Activated CD8-positive, alpha-beta T cell treated with anti-CD3 and anti-CD28 coated beads for 36 hours (primary cell): ENCODE measurements at regions not wholly inside any gene's neighbourhood (a gene's known extent, or its start where the extent isn't known, plus 50 kb on each side); places are given as distances from the start of the nearest gene placed in this dataset.

Source experiments
- ATAC-seq: fragments of 200-7000 bp; cut with Tn5 transposase; one replicate; pipeline ENCODE4 v1.10.0; 2021; ENCODE audit warnings: mild to moderate bottlenecking, moderate library complexity
- CTCF ChIA-PET: fragments of 350-600 bp; sonication (Branson Sonifier 250); formaldehyde crosslinking; loops from one replicate; lab custom pipeline; 2021; ENCODE audit warnings: antibody characterized with exemption; lab: Charles Lee
- POLR2A ChIA-PET: fragments of 350-600 bp; sonication (Branson Sonifier 250); formaldehyde crosslinking; loops from one replicate; lab custom pipeline; 2021; ENCODE audit warnings: antibody characterized with exemption; lab: Charles Lee
- DNase-seq: peaks from one replicate; pipeline ENCODE4 v3.0.0-alpha.2; 2020
- H3K27ac Mint-ChIP-seq: one replicate; pipeline ENCODE4 v1.8.0; 2021; ENCODE audit warnings: mild to moderate bottlenecking, mixed read lengths
- H3K27me3 Mint-ChIP-seq: one replicate; pipeline ENCODE4 v1.8.0; 2021; ENCODE audit warnings: mixed read lengths
- H3K36me3 Mint-ChIP-seq: one replicate; pipeline ENCODE4 v1.8.0; 2021; ENCODE audit warnings: low read depth, mixed read lengths
- H3K4me1 Mint-ChIP-seq: one replicate; pipeline ENCODE4 v1.8.0; 2021; ENCODE audit warnings: low read depth, mixed read lengths
- H3K4me3 Mint-ChIP-seq: one replicate; pipeline ENCODE4 v1.8.0; 2021; ENCODE audit warnings: mild to moderate bottlenecking, moderate library complexity, mixed read lengths
- H3K9me3 Mint-ChIP-seq: one replicate; pipeline ENCODE4 v1.8.0; 2021; ENCODE audit warnings: mixed read lengths
- intact Hi-C: fragments of 100-400 bp; cut with micrococcal nuclease; formaldehyde crosslinking; loops from one replicate; pipeline ENCODE4 v1.10.0; 2022
- TF ChIP-seq, protein P1 (sequence below): fragments of 200-600 bp; IDR thresholded peaks from one replicate; pipeline ENCODE4 v1.8.0; 2022; ENCODE audit warnings: antibody characterized with exemption, mild to moderate bottlenecking

DNA sequence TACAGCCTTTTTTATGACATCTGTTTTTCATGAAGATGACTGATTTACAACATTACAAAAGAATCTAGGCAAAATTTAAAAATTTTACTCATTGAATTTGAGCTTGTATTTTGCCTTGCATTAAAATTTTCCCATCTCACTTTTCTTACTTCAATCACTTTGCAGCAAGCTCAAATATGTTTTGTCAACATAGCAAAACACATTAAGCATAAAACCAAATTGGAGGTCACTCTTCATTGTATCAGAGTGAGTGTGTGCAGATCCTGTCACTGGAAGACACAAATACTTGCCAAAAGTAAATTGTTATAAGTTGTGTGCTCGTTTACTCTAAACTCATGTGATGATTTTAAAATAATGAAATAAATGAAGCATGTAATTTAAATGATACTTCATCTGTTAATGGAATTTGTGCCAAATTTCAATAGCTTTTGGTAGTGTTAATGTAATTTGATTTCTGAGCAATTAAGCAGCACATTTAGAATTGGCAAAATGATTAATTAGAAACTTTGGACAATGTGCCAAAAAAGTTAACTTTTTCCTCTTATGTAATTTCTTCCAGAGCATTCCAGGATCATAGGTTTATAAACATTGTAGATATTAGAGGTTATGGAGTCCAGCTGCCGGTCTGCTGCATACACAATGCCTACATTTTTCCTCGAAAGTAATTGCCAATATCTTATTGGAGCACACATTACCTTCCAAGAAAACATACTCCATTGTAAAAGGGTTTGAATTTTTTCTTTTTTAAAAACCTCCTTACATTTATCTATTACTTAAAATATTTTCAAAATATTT lies 1078.2 kb upstream of the LRRTM3 start:
- H3K4me3 Mint-ChIP-seq, result no peak overlapping the region
- H3K27me3 Mint-ChIP-seq, result no peaks in the 10 kb centered on the region
- no peaks in the 10 kb centered on the region for H3K36me3 Mint-ChIP-seq
- ATAC-seq, result no peak
- intact Hi-C loops, result no loop called here
- ChIA-PET POLR2A (no interaction called here), CTCF (interaction anchor here (0.8 kb wide), 1 partner anchor 816 kb away, joined by 3 read pairs; no protein-coding TSS in a partner anchor)
- DNase-seq, result no peak
- TF ChIP-seq, protein P1, sequence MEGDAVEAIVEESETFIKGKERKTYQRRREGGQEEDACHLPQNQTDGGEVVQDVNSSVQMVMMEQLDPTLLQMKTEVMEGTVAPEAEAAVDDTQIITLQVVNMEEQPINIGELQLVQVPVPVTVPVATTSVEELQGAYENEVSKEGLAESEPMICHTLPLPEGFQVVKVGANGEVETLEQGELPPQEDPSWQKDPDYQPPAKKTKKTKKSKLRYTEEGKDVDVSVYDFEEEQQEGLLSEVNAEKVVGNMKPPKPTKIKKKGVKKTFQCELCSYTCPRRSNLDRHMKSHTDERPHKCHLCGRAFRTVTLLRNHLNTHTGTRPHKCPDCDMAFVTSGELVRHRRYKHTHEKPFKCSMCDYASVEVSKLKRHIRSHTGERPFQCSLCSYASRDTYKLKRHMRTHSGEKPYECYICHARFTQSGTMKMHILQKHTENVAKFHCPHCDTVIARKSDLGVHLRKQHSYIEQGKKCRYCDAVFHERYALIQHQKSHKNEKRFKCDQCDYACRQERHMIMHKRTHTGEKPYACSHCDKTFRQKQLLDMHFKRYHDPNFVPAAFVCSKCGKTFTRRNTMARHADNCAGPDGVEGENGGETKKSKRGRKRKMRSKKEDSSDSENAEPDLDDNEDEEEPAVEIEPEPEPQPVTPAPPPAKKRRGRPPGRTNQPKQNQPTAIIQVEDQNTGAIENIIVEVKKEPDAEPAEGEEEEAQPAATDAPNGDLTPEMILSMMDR, result no peak
- H3K9me3 Mint-ChIP-seq, result peaks cover 10% of the 10 kb centered on the region
- no peak overlapping the region for H3K27ac Mint-ChIP-seq
- no peaks in the 10 kb centered on the region for H3K4me1 Mint-ChIP-seq

- Mint-ChIP-seq H3K36me3 (no peaks in the 10 kb centered on the region), H3K4me1 (no peaks in the 10 kb centered on the region), H3K27me3 (no peaks in the 10 kb centered on the region), H3K27ac (no peak overlapping the region), H3K9me3 (peaks cover 4% of the 10 kb centered on the region), H3K4me3 (no peak overlapping the region)
- ChIA-PET POLR2A (no interaction called here), CTCF (no interaction called here)
- no peak for DNase-seq
- ATAC-seq, result no peak
- intact Hi-C loops, result no loop called here
- TF ChIP-seq, protein P1, result no peak
Observed at GRCh38 chr10:65858841-65859240, 1067.0 kb upstream of the LRRTM3 start.

- Mint-ChIP-seq H3K9me3 (peaks cover 4% of the 10 kb centered on the region), H3K4me3 (no peak overlapping the region), H3K36me3 (no peaks in the 10 kb centered on the region), H3K4me1 (no peaks in the 10 kb centered on the region), H3K27me3 (no peaks in the 10 kb centered on the region), H3K27ac (no peak overlapping the region)
- intact Hi-C loops, result no loop called here
- ChIA-PET POLR2A (no interaction called here), CTCF (no interaction called here)
- no peak for DNase-seq
- TF ChIP-seq, protein P1, result no peak
- ATAC-seq, result no peak
Observed at GRCh38 chr10:65861249-65861648, 1064.6 kb upstream of the LRRTM3 start.
